Activated CD8-positive, alpha-beta memory T cell treated with anti-CD3 and anti-CD28 coated beads for 4 hours (primary cell): ENCODE measurements at regions not wholly inside any gene's neighbourhood (a gene's known extent, or its start where the extent isn't known, plus 50 kb on each side); places are given as distances from the start of the nearest gene placed in this dataset.
"Not testable (repeated sequence)": the region's sequence is repeated elsewhere in the genome, so short reads cannot be mapped to it uniquely, and the experiment has no call there.

Experiments used
- DNase-seq, 2 donors: peaks; one replicate each; pipeline ENCODE4 v3.0.0-alpha.2; 2020; ENCODE audit warnings: low read depth in 2 of 2

DNA sequence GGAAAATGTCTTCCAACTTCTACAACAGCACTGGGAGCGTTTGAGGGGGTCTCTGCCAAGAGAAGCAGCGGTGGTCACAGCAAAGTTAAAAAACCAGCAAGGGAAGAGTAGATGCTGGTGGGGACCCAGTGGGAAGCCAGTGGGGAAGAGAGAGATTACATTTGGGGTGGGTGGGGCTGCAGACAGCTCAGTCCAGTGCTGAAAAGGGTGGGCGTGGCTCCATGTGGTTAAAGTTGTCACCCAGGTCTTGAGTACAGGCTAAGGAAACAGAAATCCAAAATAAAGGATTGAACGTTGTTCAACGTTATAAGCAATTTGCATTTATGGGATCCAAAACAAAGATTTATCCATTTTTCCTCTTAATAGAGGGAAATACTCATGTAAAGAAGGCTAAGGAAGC lies 106.3 kb upstream of the LY86 start:
- DNase-seq, result no peak

- DNase-seq, result no peak
These were observed 105.4 kb upstream of the LY86 start for GRCh38 chr6:6483168-6483567.

DNA sequence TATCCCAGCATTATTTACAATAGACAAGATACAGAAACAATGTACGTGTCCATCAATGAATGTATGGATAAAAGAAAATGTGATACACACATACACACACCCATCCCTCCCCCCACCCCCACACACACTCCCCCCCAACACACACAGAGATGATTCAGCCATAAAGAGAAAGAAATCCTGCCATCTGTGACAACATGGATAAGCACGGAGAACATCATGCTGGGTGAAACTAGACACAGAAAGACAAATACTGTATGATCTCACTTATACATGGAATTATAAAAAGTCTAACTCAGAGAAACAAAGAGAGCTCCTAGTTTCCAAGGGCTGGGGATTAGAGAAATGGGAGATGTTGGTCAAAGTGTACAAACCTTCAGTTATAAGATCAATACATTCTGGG lies 104.8 kb upstream of the LY86 start:
- no peak for DNase-seq

GRCh38 chr6:6484681-6485080 lies 103.8 kb upstream of the LY86 start:
- no peak for DNase-seq

- no peak for DNase-seq
These were observed 101.9 kb upstream of the LY86 start for GRCh38 chr6:6486595-6486994.

- DNase-seq, result no peak
These were observed 96.8 kb upstream of the LY86 start for GRCh38 chr6:6491761-6492160.

- DNase-seq, result no peak
These were observed 95.8 kb upstream of the LY86 start for GRCh38 chr6:6492675-6493074.

- DNase-seq, result not testable (repeated sequence)
These were observed 94.4 kb upstream of the LY86 start for GRCh38 chr6:6494139-6494538.

DNA sequence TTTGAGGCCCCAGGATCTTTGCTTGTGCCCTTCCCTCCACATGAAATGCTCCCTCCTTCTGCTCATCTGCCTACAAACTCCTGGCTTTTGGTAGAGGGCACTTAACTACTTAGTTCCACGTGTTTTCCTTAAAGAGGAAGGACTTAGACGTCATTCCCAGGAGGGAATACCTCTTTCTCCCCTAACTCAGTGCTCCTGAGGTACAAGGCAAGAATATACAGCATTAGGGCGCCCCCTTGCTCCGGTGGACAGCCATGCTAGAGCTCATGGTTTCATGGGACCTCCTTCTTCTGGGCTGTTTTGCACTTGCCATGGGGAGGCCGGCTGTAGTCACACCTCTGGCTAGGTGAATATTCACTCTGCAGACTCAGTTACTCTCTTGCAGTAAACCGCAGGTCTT lies 93.8 kb upstream of the LY86 start:
- DNase-seq, result no peak

DNA sequence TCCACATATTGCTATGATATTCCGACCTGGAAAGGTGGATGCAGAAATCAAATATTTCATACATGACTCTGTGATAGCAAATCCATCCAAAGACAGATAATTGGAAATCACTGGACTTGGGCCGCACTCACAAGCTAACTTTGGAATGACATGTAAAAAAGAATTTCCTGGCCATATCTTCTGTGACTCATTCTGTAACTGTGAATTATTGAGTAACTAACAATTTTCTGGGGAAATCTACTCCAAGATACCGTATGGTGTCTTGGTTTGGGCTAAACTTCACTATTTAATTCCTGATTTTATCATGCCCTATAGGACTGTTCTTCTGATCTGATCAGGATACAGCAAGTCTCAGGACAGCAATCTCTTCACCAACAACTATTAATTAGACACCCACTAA lies 92.7 kb upstream of the LY86 start:
- no peak for DNase-seq

DNA sequence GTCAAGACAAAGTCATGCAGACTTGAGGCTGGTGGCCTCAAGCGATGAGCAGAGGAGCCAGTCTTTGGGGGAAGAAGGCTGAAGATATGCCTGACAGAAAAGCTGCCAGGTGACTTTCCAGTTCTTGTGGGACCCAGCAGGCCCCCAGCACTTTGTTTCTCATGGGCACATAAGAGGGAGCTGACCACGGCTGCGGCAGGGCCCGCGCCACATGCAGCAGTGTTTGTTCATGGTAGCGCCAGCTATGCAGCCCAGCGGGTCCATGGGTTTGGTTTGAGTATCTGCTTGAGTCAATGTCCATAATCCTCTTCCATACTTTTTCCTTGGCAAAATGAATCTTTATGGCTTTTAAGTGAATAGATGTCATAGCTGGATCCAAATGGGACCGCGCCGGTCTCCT lies 91.0 kb upstream of the LY86 start:
- no peak for DNase-seq

- DNase-seq, result no peak
These were observed 90.5 kb upstream of the LY86 start for GRCh38 chr6:6497976-6498375.

- no peak for DNase-seq
These were observed 85.3 kb upstream of the LY86 start for GRCh38 chr6:6503191-6503590.

GRCh38 chr6:6505111-6505510 lies 83.4 kb upstream of the LY86 start:
- DNase-seq, result no peak

DNA sequence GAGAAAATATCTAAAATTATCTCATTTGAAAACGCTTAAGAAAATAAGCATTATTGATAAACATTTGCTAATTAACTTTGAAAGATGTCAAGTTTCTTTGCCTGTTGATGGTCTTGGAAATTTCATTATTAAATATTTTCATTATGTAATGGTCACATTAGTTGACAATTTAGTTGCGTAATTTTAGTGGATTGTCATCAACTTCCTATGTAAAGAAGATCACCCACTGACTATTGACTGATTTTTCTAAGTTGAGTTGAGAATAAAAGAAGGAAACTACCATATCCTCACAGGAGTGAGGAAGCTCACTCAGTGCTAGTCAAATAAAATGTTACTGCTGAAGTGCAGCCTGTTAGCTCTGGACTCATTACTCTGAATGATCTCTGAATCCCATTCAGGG lies 79.9 kb upstream of the LY86 start:
- no peak for DNase-seq

DNA sequence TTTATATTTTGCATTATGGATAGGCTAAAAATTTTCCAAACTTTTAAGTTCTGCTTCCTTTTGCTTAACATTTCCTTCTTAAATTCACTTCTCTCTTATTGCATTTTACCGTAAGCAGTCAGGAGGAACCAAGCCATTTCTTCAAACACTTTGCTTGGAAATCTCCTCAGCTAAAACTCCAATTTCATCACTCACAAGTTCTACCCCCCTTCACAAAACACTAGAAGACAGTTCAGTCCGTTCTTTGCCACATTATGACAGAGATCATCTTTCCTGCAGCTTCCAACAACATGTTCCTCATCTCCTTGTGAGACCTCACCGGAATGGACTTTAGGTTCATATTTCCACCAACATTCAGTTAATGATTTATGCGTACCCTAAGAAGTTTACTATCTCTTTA lies 79.2 kb upstream of the LY86 start:
- no peak for DNase-seq

GRCh38 chr6:6512711-6513110 lies 75.8 kb upstream of the LY86 start:
- no peak for DNase-seq

DNA sequence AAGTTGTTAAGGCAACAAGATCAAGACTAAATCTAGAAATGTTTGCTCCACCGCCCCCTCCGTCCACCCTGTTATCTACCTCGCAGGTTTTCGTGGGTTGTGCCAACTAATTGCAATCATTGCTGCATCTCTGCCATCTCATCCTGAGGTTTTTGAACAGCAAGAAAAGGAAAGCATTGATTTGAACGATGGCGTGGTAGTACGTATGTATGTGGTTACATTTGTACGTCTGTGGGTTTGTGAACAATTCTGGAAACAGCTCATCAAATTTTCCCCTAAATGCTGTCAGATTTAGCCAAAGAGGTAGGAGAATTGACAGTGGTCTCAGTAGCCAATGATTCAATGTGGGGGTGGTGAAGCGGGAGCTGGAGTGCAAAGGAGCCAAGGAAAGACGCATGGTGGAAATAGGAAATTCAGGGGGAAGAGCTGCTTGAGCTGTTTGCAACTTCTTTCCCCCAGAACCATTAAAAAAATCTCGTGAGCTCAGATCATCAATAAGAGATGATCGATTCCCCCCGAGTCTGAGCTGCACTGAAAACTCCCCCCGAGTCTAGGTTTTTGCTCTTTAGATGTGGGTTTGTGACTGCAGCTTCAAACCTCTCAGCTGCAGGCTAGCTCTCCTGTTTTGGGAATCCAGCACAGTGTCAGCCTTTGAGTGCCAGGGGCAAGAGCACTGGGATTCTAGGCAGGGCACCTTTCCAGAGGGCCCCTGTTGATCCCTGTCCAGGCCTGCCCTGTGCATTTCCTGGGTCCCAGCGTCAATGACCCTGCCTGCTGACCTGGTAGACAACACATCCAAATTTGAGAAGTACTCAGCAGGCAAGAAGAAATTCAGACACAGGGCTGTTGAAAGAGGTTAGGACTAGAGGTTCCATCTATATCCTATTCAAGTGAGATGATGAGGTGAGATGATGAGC lies 72.6 kb upstream of the LY86 start:
- DNase-seq, result peak; percentile 6 to 17

GRCh38 chr6:6516666-6517458 lies 71.7 kb upstream of the LY86 start:
- no peak for DNase-seq

DNA sequence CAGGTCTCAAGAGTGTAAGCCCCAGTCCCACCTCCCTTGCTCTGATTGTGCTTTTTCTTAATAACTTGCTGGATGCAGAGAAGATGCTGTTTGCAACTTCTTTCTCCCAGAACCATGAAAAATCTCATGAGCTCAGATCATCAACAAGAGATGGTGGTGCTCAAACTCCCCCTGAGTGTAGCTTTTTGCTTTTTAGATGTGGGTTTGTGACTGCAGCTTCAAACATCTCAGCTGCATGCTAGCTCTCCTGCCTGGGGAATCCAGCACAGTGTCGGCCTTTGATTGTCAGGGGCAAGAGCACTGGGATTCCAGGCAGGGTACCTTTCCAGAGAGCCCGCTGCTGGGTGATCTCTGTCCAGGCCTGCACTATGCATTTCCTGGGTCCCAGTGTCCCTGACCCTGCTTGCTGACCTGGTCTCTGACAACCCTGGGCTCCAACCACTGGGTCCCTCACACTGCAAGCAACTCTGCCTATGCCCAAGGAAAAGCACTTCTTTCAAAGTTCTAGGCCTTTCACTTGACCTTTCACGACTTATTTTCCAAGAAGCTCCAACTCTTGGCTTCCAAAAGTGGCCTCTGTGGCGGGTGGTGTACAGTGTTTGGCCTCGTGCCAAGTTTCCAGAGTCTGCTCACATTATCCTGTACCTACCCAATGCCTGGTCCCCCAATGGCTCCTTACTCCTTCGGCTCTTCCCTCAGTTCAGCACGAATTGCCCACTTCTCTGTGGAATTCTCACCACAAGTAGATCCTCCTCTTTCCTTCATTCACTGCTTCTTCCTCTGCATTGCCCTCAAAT lies 69.7 kb upstream of the LY86 start:
- no peak for DNase-seq

- DNase-seq, result no peak
These were observed 66.5 kb upstream of the LY86 start for GRCh38 chr6:6521961-6522482.

DNA sequence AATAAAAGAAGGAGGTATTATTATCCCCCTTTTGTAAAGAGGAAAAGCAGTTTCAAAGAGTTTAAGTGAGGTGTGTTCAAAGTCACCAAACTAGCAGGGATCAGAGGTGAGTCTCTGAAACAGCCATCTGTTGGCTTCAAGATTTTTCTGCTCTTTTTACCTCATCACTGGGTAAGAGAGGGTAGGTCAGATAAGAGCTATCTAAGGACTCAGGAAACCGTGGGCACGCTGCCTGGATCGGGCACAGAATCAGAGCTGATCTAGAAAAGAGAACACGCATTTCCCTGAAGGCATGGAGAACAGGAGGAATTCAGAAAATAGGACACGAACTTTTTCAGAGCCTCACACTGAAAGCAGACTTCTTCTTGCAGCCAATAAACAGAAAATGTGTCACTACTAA lies 65.8 kb upstream of the LY86 start:
- DNase-seq, result no peak
